ENCODE measurements at regions not wholly inside any gene's neighbourhood (a gene's known extent, or its start where the extent isn't known, plus 50 kb on each side); places are given as distances from the start of the nearest gene placed in this dataset.

GRCh38 chr7:41504214-41504980 lies 198.5 kb downstream of the INHBA start:
- H2AFZ ChIP-seq (ENCODE audit: low read depth, low read length, severe bottlenecking), result no peak overlapping the region
- H4K20me1 ChIP-seq (ENCODE audit: low read depth, low read length), result no peaks in the 10 kb centered on the region
- no peak overlapping the region for H3K4me3 ChIP-seq (ENCODE audit: insufficient read depth, low read length, poor library complexity, severe bottlenecking)
- H3K27me3 ChIP-seq (ENCODE audit: low read length), result no peaks in the 10 kb centered on the region
- no peaks in the 10 kb centered on the region for H3K9me2 ChIP-seq (replicated peaks; ENCODE audit: insufficient read depth, low read length)
- H3K36me3 ChIP-seq (ENCODE audit: low read length), result no peaks in the 10 kb centered on the region
- no peak overlapping the region for H3K4me2 ChIP-seq (ENCODE audit: low read depth, low read length, poor library complexity, severe bottlenecking)
- no peaks in the 10 kb centered on the region for H3K79me2 ChIP-seq (ENCODE audit: insufficient read depth, low read length)
- H3K9ac ChIP-seq (ENCODE audit: low read length), result no peak overlapping the region
- H3F3A ChIP-seq (ENCODE audit: insufficient read depth), result no peaks in the 10 kb centered on the region
- no peak overlapping the region for H3K27ac ChIP-seq (ENCODE audit: low read depth, low read length)
- TF ChIP-seq CTCF (IDR thresholded peaks at IDR 0.05; ENCODE audit: insufficient read depth, low read length, poor library complexity, severe bottlenecking) (no peak), EZH2phosphoT487 (conservative IDR thresholded peaks at IDR 0.05; ENCODE audit: low read length) (no peak)
- no peaks in the 10 kb centered on the region for H3K9me3 ChIP-seq (ENCODE audit: insufficient read depth, low read length)

- no peak overlapping the region for H3K4me3 ChIP-seq (ENCODE audit: insufficient read depth, low read length, poor library complexity, severe bottlenecking)
- no peaks in the 10 kb centered on the region for H3K9me2 ChIP-seq (replicated peaks; ENCODE audit: insufficient read depth, low read length)
- no peak overlapping the region for H3K9ac ChIP-seq (ENCODE audit: low read length)
- H3K36me3 ChIP-seq (ENCODE audit: low read length), result no peaks in the 10 kb centered on the region
- no peak for TF ChIP-seq CTCF (IDR thresholded peaks at IDR 0.05; ENCODE audit: insufficient read depth, low read length, poor library complexity, severe bottlenecking)
- TF ChIP-seq EZH2phosphoT487 (conservative IDR thresholded peaks at IDR 0.05; ENCODE audit: low read length), result no peak
- H2AFZ ChIP-seq (ENCODE audit: low read depth, low read length, severe bottlenecking), result no peak overlapping the region
- no peak overlapping the region for H3K4me2 ChIP-seq (ENCODE audit: low read depth, low read length, poor library complexity, severe bottlenecking)
- no peaks in the 10 kb centered on the region for H3K79me2 ChIP-seq (ENCODE audit: insufficient read depth, low read length)
- no peaks in the 10 kb centered on the region for H3K27me3 ChIP-seq (ENCODE audit: low read length)
- H4K20me1 ChIP-seq (ENCODE audit: low read depth, low read length), result no peaks in the 10 kb centered on the region
- H3K9me3 ChIP-seq (ENCODE audit: insufficient read depth, low read length), result no peaks in the 10 kb centered on the region
- H3K27ac ChIP-seq (ENCODE audit: low read depth, low read length), result no peak overlapping the region
- H3F3A ChIP-seq (ENCODE audit: insufficient read depth), result no peaks in the 10 kb centered on the region
Measured at GRCh38 chr7:41503438-41503837, 199.5 kb downstream of the INHBA start.

- no peaks in the 10 kb centered on the region for H3K79me2 ChIP-seq (ENCODE audit: insufficient read depth, low read length)
- H3K36me3 ChIP-seq (ENCODE audit: low read length), result no peaks in the 10 kb centered on the region
- H2AFZ ChIP-seq (ENCODE audit: low read depth, low read length, severe bottlenecking), result no peak overlapping the region
- H3K4me3 ChIP-seq (ENCODE audit: insufficient read depth, low read length, poor library complexity, severe bottlenecking), result no peak overlapping the region
- no peak overlapping the region for H3K27ac ChIP-seq (ENCODE audit: low read depth, low read length)
- no peak overlapping the region for H3K9ac ChIP-seq (ENCODE audit: low read length)
- H3K9me3 ChIP-seq (ENCODE audit: insufficient read depth, low read length), result no peaks in the 10 kb centered on the region
- H3K9me2 ChIP-seq (replicated peaks; ENCODE audit: insufficient read depth, low read length), result no peaks in the 10 kb centered on the region
- H3K27me3 ChIP-seq (ENCODE audit: low read length), result no peaks in the 10 kb centered on the region
- no peaks in the 10 kb centered on the region for H4K20me1 ChIP-seq (ENCODE audit: low read depth, low read length)
- H3F3A ChIP-seq (ENCODE audit: insufficient read depth), result no peaks in the 10 kb centered on the region
- TF ChIP-seq EZH2phosphoT487 (conservative IDR thresholded peaks at IDR 0.05; ENCODE audit: low read length) (no peak), CTCF (IDR thresholded peaks at IDR 0.05; ENCODE audit: insufficient read depth, low read length, poor library complexity, severe bottlenecking) (no peak)
- no peak overlapping the region for H3K4me2 ChIP-seq (ENCODE audit: low read depth, low read length, poor library complexity, severe bottlenecking)
Measured at GRCh38 chr7:41501466-41501865, 201.4 kb downstream of the INHBA start.

Data from SU-DHL-6 (cell line).